ENCODE measurements at regions not wholly inside any gene's neighbourhood (a gene's known extent, or its start where the extent isn't known, plus 50 kb on each side); places are given as distances from the start of the nearest gene placed in this dataset.

DNA sequence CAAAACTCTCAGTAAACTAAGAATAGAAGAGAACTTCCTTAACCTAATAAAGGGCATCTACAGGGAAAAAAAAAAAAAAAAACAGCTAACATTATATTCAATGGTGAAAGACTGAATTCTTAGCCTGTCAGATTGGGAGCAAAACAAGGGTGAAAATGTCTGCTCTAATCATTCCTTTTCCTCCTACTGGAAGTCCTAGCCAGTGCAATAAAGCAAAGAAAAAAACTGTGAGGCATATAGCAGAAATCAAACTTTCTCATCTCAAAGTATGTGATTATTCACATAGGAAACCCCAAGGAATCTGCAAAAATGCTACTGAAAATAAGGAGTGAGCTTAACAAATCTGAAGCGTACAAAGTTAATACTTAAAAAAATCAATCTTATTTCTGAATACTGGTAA, 170.7 kb downstream of the NUAK1 start:
- Histone ChIP-seq H3K36me3 (no peaks in the 10 kb centered on the region), H3K9me3 (ENCODE audit: severe bottlenecking) (no peaks in the 10 kb centered on the region), H3K27me3 (ENCODE audit: insufficient read depth, low read depth, severe bottlenecking) (no peaks in the 10 kb centered on the region), H3K4me3 (ENCODE audit: low read depth, low read length) (no peak overlapping the region), H3K27ac (no peak overlapping the region)
- TF ChIP-seq, protein P1, sequence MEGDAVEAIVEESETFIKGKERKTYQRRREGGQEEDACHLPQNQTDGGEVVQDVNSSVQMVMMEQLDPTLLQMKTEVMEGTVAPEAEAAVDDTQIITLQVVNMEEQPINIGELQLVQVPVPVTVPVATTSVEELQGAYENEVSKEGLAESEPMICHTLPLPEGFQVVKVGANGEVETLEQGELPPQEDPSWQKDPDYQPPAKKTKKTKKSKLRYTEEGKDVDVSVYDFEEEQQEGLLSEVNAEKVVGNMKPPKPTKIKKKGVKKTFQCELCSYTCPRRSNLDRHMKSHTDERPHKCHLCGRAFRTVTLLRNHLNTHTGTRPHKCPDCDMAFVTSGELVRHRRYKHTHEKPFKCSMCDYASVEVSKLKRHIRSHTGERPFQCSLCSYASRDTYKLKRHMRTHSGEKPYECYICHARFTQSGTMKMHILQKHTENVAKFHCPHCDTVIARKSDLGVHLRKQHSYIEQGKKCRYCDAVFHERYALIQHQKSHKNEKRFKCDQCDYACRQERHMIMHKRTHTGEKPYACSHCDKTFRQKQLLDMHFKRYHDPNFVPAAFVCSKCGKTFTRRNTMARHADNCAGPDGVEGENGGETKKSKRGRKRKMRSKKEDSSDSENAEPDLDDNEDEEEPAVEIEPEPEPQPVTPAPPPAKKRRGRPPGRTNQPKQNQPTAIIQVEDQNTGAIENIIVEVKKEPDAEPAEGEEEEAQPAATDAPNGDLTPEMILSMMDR (IDR thresholded peaks at IDR 0.05; ENCODE audit: low read depth, low read length), result no peak
- DNase-seq, result no peak

DNA sequence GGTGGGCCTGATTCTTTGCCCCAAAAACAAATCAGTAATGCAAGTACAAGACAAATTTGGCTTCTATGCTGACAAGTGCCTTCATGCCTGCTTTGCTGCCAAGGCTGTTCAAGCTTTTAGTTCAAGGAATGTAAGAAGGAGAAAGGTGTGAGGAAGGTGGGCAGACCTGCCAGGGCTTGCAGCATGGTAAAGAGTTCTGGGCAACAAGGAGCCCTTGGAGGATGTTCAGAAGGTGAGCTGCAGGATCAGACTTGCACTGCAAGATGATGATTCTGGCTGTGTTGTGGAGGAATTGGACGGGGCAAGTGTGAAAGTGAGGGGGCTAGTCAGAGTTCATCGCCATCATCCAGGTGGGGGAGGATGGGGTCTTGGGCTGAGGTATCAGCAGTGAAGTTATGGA, 167.9 kb downstream of the NUAK1 start:
- H3K36me3 ChIP-seq, result no peaks in the 10 kb centered on the region
- DNase-seq, result no peak
- no peaks in the 10 kb centered on the region for H3K9me3 ChIP-seq (ENCODE audit: severe bottlenecking)
- H3K27ac ChIP-seq, result no peak overlapping the region
- no peak overlapping the region for H3K4me3 ChIP-seq (ENCODE audit: low read depth, low read length)
- H3K27me3 ChIP-seq (ENCODE audit: insufficient read depth, low read depth, severe bottlenecking), result no peaks in the 10 kb centered on the region
- TF ChIP-seq, protein P1 (IDR thresholded peaks at IDR 0.05; ENCODE audit: low read depth, low read length), result no peak

DNA sequence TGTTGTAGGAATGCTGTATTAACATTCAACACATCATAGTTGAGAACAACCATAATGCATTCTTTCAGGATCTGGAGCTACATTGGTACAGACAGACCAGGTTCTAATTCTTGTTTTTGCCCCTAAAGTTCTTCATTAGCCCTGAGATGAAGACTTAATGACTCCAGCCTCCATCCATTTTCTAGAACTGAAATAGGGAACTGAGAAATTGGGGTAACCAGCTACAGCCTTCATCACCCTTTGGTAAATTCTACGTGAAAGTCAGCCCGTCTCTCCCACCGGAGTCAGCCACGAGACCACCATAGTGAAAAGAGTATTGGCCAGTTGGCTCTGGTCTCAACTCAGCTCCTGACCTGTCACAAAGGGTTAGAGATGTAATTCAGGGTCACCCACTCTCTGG, 164.0 kb downstream of the NUAK1 start:
- DNase-seq, result no peak

DNA sequence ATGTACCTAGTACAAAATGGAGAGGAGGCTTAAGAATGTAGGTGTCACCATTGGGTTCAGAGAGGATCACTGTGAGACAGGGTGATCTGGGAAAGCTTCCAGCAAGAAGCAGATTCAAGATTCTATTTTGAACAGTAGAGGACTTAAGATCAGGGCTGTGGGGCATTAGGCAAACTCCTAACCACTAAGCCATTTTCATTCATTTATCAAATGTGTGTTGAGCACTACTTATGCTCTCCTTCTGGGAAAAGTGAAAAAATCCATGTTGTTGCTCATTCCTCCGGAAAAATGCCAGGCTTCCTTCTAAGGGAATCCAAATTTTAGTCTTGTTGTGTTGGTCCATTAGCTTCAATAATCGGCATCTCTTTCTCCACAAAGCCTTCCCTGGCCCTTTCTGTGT, 163.4 kb downstream of the NUAK1 start:
- Histone ChIP-seq H3K9me3 (ENCODE audit: severe bottlenecking) (no peaks in the 10 kb centered on the region), H3K4me3 (ENCODE audit: low read depth, low read length) (no peak overlapping the region), H3K27me3 (ENCODE audit: insufficient read depth, low read depth, severe bottlenecking) (no peaks in the 10 kb centered on the region), H3K27ac (no peak overlapping the region), H3K36me3 (no peaks in the 10 kb centered on the region)
- DNase-seq, result no peak
- TF ChIP-seq, protein P1 (IDR thresholded peaks at IDR 0.05; ENCODE audit: low read depth, low read length), result no peak

More for the DNA sequence above, 164.0 kb downstream of the NUAK1 start:
- no peak overlapping the region for H3K27ac ChIP-seq
- no peak overlapping the region for H3K4me3 ChIP-seq (ENCODE audit: low read depth, low read length)
- no peaks in the 10 kb centered on the region for H3K9me3 ChIP-seq (ENCODE audit: severe bottlenecking)
- TF ChIP-seq, protein P1 (IDR thresholded peaks at IDR 0.05; ENCODE audit: low read depth, low read length), result no peak
- H3K27me3 ChIP-seq (ENCODE audit: insufficient read depth, low read depth, severe bottlenecking), result no peaks in the 10 kb centered on the region
- no peaks in the 10 kb centered on the region for H3K36me3 ChIP-seq

DNA sequence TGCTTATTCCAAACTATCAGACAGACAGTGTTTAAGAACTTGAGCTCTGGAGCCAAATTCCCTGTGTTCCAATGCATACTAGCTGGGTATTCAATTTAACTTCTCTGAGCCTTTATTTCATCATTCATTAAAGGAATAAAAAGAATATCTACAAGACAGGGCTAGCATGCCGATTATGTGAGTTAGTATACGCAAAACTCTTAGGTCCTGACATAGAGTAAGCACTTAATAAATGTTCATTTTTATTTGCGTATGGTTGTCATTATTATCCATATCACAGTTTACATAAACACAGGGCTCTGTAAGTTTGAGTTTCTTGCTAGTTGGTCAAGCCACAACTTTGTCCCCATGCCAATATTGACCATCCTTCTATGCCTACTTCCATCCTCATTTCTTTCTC, 161.5 kb downstream of the NUAK1 start:
- no peak overlapping the region for H3K27ac ChIP-seq
- TF ChIP-seq, protein P1 (IDR thresholded peaks at IDR 0.05; ENCODE audit: low read depth, low read length), result no peak

DNA sequence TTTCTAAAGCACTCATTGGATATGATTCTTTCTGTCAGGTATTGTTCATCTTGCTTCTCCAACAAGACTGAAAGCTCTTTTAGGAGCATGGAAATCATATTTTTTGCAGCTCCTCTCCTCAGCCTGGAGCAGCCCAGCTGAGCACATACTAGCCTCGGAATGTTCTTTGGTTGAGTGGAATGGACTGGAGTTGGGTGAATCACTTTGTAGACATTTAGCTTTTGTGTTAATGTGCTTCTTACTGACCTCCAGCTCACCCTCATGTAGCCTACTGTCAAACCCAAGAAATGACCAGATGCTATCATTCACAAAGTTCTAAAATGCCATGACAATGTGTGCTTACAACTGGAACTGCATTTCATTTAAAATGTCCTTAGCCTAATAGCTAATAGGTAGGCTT, 161.1 kb downstream of the NUAK1 start:
- Histone ChIP-seq H3K36me3 (no peaks in the 10 kb centered on the region), H3K9me3 (ENCODE audit: severe bottlenecking) (no peaks in the 10 kb centered on the region), H3K4me3 (ENCODE audit: low read depth, low read length) (no peak overlapping the region), H3K27me3 (ENCODE audit: insufficient read depth, low read depth, severe bottlenecking) (no peaks in the 10 kb centered on the region), H3K27ac (no peak overlapping the region)
- TF ChIP-seq, protein P1 (IDR thresholded peaks at IDR 0.05; ENCODE audit: low read depth, low read length), result no peak
- no peak for DNase-seq

More for the DNA sequence above, 161.5 kb downstream of the NUAK1 start:
- no peaks in the 10 kb centered on the region for H3K9me3 ChIP-seq (ENCODE audit: severe bottlenecking)
- no peaks in the 10 kb centered on the region for H3K27me3 ChIP-seq (ENCODE audit: insufficient read depth, low read depth, severe bottlenecking)
- DNase-seq, result no peak
- no peak overlapping the region for H3K4me3 ChIP-seq (ENCODE audit: low read depth, low read length)
- H3K36me3 ChIP-seq, result no peaks in the 10 kb centered on the region

All from WERI-Rb-1 (cell line).